HL-60 (cell line): ENCODE measurements at regions not wholly inside any gene's neighbourhood (a gene's known extent, or its start where the extent isn't known, plus 50 kb on each side); places are given as distances from the start of the nearest gene placed in this dataset.
"Not testable (repeated sequence)": the region's sequence is repeated elsewhere in the genome, so short reads cannot be mapped to it uniquely, and the experiment has no call there.

Source experiments
- DNase-seq, 2 experiments: peaks; one replicate each; pipeline ENCODE4 v3.0.0-alpha.2; 2010 to 2020; ENCODE audit warnings: low read depth in 1 of 2, low spot score in 1 of 2
- H3K27ac ChIP-seq: fragments of 250-450 bp; sonication (Bioruptor Pico); replicated peaks from 2 replicates; pipeline ENCODE4 v1.5.1; 2020; ENCODE audit warnings: mild to moderate bottlenecking, moderate library complexity
- H3K27me3 ChIP-seq: fragments of 250-450 bp; sonication (Bioruptor Pico); 2 replicates; pipeline ENCODE4 v1.5.1; 2021; ENCODE audit warnings: mild to moderate bottlenecking, moderate library complexity; ENCODE audit not compliant: insufficient read depth, poor library complexity, severe bottlenecking
- H3K4me3 ChIP-seq: replicated peaks from 2 replicates; pipeline ENCODE4 v1.5.1; 2011; ENCODE audit warnings: mild to moderate bottlenecking, control low read depth, low read length; ENCODE audit not compliant: insufficient read depth
- CTCF ChIP-seq: IDR thresholded peaks from one replicate; pipeline ENCODE4 v1.5.1; 2011; ENCODE audit warnings: low read length, control low read depth, inconsistent platforms; ENCODE audit not compliant: insufficient read depth
- GABPA ChIP-seq: IDR thresholded peaks from 2 replicates; pipeline ENCODE4 v1.6.1; 2012; ENCODE audit warnings: low read depth
- POLR2AphosphoS5 ChIP-seq: IDR thresholded peaks from 2 replicates; pipeline ENCODE4 v1.6.1; 2012; ENCODE audit warnings: low read depth
- REST ChIP-seq: IDR thresholded peaks from 2 replicates; pipeline ENCODE4 v1.6.1; 2012; ENCODE audit warnings: low read depth; ENCODE audit not compliant: insufficient replicate concordance
- SPI1 ChIP-seq: IDR thresholded peaks from 2 replicates; pipeline ENCODE4 v1.6.1; 2012; ENCODE audit warnings: low read depth, mild to moderate bottlenecking, borderline replicate concordance

- Histone ChIP-seq H3K4me3 (no peak overlapping the region), H3K27me3 (no peaks in the 10 kb centered on the region), H3K27ac (no peak overlapping the region)
- TF ChIP-seq SPI1 (no peak), REST (no peak), CTCF (no peak), GABPA (no peak), POLR2AphosphoS5 (no peak)
- no peak for DNase-seq
These were observed 239.7 kb upstream of the ZNF608 start for GRCh38 chr5:124986170-124986569.

GRCh38 chr5:124986667-124987066, 240.2 kb upstream of the ZNF608 start:
- no peak for DNase-seq
- no peaks in the 10 kb centered on the region for H3K27me3 ChIP-seq
- no peak overlapping the region for H3K27ac ChIP-seq
- H3K4me3 ChIP-seq = no peak overlapping the region
- no peak for TF ChIP-seq SPI1
- TF ChIP-seq GABPA = no peak
- no peak for TF ChIP-seq REST
- no peak for TF ChIP-seq POLR2AphosphoS5
- no peak for TF ChIP-seq CTCF

DNA sequence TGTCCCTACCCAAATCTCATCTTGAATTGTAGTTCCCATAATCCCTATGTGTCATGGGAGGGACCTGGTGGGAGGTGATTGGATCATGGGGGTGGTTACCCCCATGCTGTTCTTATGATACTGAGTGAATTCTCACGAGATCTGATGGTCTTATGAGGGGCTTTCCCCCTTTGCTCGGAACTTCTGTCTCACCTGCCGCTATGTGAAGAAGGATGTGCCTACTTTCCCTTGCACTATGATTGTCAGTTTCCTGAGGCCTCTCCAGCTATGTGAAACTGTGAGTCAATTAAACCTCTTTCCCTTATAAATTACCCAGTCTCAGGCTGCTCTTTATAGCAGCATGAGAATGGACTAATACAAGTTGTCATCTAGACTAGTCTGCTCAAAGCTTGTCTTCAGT, 241.3 kb upstream of the ZNF608 start:
- DNase-seq, H3K27ac ChIP-seq, H3K27me3 ChIP-seq, H3K4me3 ChIP-seq: not testable (repeated sequence)

DNA sequence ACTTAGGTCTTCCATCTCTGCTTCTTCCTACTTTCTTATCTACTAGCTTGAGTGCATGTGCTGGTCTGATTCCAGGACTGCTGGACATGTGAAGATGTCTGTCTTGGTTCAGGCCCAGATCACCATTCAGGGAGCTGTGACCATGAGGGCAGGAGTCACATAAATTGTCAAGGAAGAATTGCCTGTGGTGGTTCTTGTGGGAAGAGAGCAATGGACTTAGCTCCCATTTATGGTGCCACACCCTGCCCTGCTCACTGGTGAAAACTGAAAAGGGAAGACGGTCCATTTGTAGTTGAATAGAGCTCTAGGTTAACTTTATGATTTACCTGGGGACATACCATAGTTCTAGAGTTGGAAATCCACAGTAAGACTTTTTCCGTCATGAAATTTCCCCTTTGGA, 244.3 kb upstream of the ZNF608 start:
- no peak for TF ChIP-seq GABPA
- no peak for TF ChIP-seq CTCF
- no peak for TF ChIP-seq POLR2AphosphoS5
- TF ChIP-seq REST = no peak
- no peak for TF ChIP-seq SPI1
- H3K4me3 ChIP-seq = no peak overlapping the region
- DNase-seq = no peak
- H3K27me3 ChIP-seq = no peaks in the 10 kb centered on the region
- H3K27ac ChIP-seq = no peak overlapping the region
